A549 (cell line): ENCODE measurements at regions not wholly inside any gene's neighbourhood (a gene's known extent, or its start where the extent isn't known, plus 50 kb on each side); places are given as distances from the start of the nearest gene placed in this dataset.

ENCODE experiments used
- NR3C1 ChIP-seq: fragments of >200 bp; sonication (Bioruptor Twin); formaldehyde crosslinking; IDR thresholded peaks from 3 replicates; pipeline ENCODE4 v1.6.1; 2017
- RAD21 ChIP-seq, 2 experiments: fragments of >200 bp in 1 of 2; sonication (Bioruptor Twin) in 1 of 2; formaldehyde crosslinking in 1 of 2; IDR thresholded peaks in 1 of 2; conservative IDR thresholded peaks in 1 of 2; 2 replicates in 1 of 2; 3 replicates in 1 of 2; pipeline ENCODE4 v1.6.1; 2012 to 2018; ENCODE audit warnings: inconsistent platforms in 1 of 2
- RFX5 ChIP-seq: fragments of 450-650 bp; IDR thresholded peaks from 2 replicates; pipeline ENCODE4 v1.7.1; 2014; ENCODE audit warnings: antibody characterized with exemption, mild to moderate bottlenecking, moderate library complexity
- TF ChIP-seq, protein P1 (sequence below): fragments of >200 bp; sonication (Bioruptor Twin); formaldehyde crosslinking; IDR thresholded peaks from 3 replicates; pipeline ENCODE4 v1.5.1; 2016

- TF ChIP-seq NR3C1 (no peak), RAD21 (conservative IDR thresholded peaks at IDR 0.05 in 1 of 2, IDR thresholded peaks at IDR 0.05 in 1 of 2) (no peak), RFX5 (no peak)
- TF ChIP-seq, protein P1, sequence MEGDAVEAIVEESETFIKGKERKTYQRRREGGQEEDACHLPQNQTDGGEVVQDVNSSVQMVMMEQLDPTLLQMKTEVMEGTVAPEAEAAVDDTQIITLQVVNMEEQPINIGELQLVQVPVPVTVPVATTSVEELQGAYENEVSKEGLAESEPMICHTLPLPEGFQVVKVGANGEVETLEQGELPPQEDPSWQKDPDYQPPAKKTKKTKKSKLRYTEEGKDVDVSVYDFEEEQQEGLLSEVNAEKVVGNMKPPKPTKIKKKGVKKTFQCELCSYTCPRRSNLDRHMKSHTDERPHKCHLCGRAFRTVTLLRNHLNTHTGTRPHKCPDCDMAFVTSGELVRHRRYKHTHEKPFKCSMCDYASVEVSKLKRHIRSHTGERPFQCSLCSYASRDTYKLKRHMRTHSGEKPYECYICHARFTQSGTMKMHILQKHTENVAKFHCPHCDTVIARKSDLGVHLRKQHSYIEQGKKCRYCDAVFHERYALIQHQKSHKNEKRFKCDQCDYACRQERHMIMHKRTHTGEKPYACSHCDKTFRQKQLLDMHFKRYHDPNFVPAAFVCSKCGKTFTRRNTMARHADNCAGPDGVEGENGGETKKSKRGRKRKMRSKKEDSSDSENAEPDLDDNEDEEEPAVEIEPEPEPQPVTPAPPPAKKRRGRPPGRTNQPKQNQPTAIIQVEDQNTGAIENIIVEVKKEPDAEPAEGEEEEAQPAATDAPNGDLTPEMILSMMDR, result no peak
These were observed 433.2 kb downstream of the CD83 start for GRCh38 chr6:14550822-14551221.
